Thoracic aorta (tissue), 2 donors: ENCODE measurements at regions not wholly inside any gene's neighbourhood (a gene's known extent, or its start where the extent isn't known, plus 50 kb on each side); places are given as distances from the start of the nearest gene placed in this dataset.

Experiments
- ATAC-seq: fragments of 150-250 bp; one replicate; pipeline ENCODE4 v1.8.0; 2017; ENCODE audit warnings: low read depth; ENCODE audit not compliant: insufficient number of reproducible peaks, low FRiP score
- DNase-seq: peaks from one replicate; pipeline ENCODE4 v3.0.0-alpha.2; 2020; ENCODE audit warnings: low spot score
- H3K27ac ChIP-seq, 2 donors: fragments of 200-600 bp; sonication (generic); 1 replicate in 1 of 2; 2 replicates in 1 of 2; pipeline ENCODE4 v1.5.1; 2016; ENCODE audit warnings: mild to moderate bottlenecking in 2 of 2, moderate library complexity in 2 of 2
- H3K27me3 ChIP-seq: fragments of 200-600 bp; sonication (generic); replicated peaks from 2 replicates; pipeline ENCODE4 v1.6.0; 2016; ENCODE audit warnings: mild to moderate bottlenecking; ENCODE audit not compliant: insufficient read depth
- H3K36me3 ChIP-seq: fragments of 200-600 bp; sonication (generic); one replicate; pipeline ENCODE4 v1.5.1; 2016
- H3K4me1 ChIP-seq, 2 donors: fragments of 200-600 bp; sonication (generic); 1 replicate in 1 of 2; 2 replicates in 1 of 2; pipeline versions ENCODE4 v1.5.1 to v1.6.0; 2016; ENCODE audit warnings: low read depth in 2 of 2, mild to moderate bottlenecking in 1 of 2; ENCODE audit not compliant: control insufficient read depth in 1 of 2
- H3K4me3 ChIP-seq: fragments of 200-600 bp; sonication (generic); 2 replicates; pipeline ENCODE4 v1.5.1; 2016; ENCODE audit warnings: mild to moderate bottlenecking
- H3K9me3 ChIP-seq: fragments of 200-600 bp; sonication (generic); 2 replicates; pipeline ENCODE4 v1.5.1; 2016
- CTCF ChIP-seq: fragments of 200-600 bp; sonication (generic); IDR thresholded peaks from one replicate; pipeline ENCODE4 v1.5.1; 2019; ENCODE audit warnings: antibody characterized with exemption

- Histone ChIP-seq H3K27me3 (no peaks in the 10 kb centered on the region), H3K9me3 (no peaks in the 10 kb centered on the region), H3K4me3 (no peak overlapping the region), H3K27ac (no peak overlapping the region), H3K36me3 (no peaks in the 10 kb centered on the region), H3K4me1 (no peaks in the 10 kb centered on the region)
- ATAC-seq: no peak
- no peak for TF ChIP-seq CTCF
- no peak for DNase-seq
Observed at GRCh38 chr4:1460967-1461868, 55.0 kb upstream of the NKX1-1 start.

DNA sequence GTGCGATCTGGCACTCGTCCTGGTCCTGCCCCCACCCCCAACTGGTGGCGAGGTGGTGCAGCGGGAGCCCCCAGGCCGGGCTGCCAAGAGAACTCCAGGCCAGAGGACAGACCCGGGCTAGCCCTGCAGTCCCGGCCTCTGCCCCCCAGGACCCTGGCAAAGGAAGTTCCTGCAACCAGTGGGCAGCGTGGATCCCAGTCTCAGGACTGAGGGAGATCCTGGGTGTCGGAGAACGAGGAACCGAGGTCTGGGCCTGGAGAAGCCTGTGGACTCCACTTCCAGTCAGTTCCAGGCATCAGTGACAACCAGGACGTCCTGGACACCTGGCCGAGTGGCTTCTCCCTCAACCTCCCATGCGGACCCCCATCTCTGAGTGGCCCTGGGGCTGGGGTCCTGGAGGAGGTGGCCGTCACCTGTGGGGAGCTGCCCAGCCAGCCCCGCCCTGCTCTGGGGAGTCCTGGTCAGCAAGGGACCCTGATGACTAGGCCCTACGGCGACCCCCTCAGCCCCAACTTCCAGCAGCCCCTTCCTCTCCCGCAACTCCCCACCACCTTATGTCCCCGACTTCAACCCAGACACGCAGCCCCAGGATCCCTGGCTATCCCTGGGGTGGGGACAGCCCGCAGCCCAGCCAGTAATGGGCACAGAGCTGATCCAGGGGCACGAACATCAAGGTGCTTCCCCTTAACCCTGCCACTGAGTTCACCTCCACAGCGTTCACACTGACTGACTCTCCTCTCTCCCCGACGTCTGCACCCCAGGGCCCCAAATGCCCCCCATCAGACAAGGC, 53.7 kb upstream of the NKX1-1 start:
- Histone ChIP-seq H3K36me3 (no peaks in the 10 kb centered on the region), H3K27me3 (no peaks in the 10 kb centered on the region), H3K4me3 (no peak overlapping the region), H3K4me1 (no peaks in the 10 kb centered on the region), H3K9me3 (no peaks in the 10 kb centered on the region), H3K27ac (no peak overlapping the region)
- ATAC-seq: no peak
- no peak for DNase-seq
- no peak for TF ChIP-seq CTCF

GRCh38 chr4:1459081-1459721, 53.0 kb upstream of the NKX1-1 start:
- ATAC-seq (no peak), DNase-seq (no peak)
- H3K27me3 ChIP-seq: no peaks in the 10 kb centered on the region
- no peak overlapping the region for H3K4me3 ChIP-seq
- H3K4me1 ChIP-seq: no peaks in the 10 kb centered on the region
- no peak for TF ChIP-seq CTCF
- H3K9me3 ChIP-seq: no peaks in the 10 kb centered on the region
- H3K36me3 ChIP-seq: no peaks in the 10 kb centered on the region
- no peak overlapping the region for H3K27ac ChIP-seq

- no peak for ATAC-seq
- H3K36me3 ChIP-seq: no peaks in the 10 kb centered on the region
- H3K9me3 ChIP-seq: no peaks in the 10 kb centered on the region
- H3K4me3 ChIP-seq: no peak overlapping the region
- TF ChIP-seq CTCF: no peak
- DNase-seq: no peak
- H3K4me1 ChIP-seq: no peaks in the 10 kb centered on the region
- no peaks in the 10 kb centered on the region for H3K27me3 ChIP-seq
- no peak overlapping the region for H3K27ac ChIP-seq
Observed at GRCh38 chr4:1458581-1458980, 52.3 kb upstream of the NKX1-1 start.
